GM19023 (cell line): ENCODE measurements at regions not wholly inside any gene's neighbourhood (a gene's known extent, or its start where the extent isn't known, plus 50 kb on each side); places are given as distances from the start of the nearest gene placed in this dataset.
A peak's percentile ranks its signal among the peaks of the same experiment; 100 is the strongest.
"Not testable (repeated sequence)": the region's sequence is repeated elsewhere in the genome, so short reads cannot be mapped to it uniquely, and the experiment has no call there.

ENCODE experiments used
- ATAC-seq: cut with Tn5 transposase; IDR thresholded peaks from one replicate; pipeline ENCODE4 v1.9.1; 2021; ENCODE audit warnings: mild to moderate bottlenecking, moderate library complexity; ENCODE audit not compliant: unreplicated experiment

- ATAC-seq, result no peak
Measured at GRCh38 chr2:60358476-60358875, 195.0 kb downstream of the BCL11A start.

- no peak for ATAC-seq
Measured at GRCh38 chr2:60357996-60358395, 195.5 kb downstream of the BCL11A start.

- ATAC-seq, result no peak
Measured at GRCh38 chr2:60356346-60356745, 197.1 kb downstream of the BCL11A start.

GRCh38 chr2:60355849-60356261 is 197.6 kb downstream of the BCL11A start:
- no peak for ATAC-seq

GRCh38 chr2:60354713-60355112 is 198.7 kb downstream of the BCL11A start:
- no peak for ATAC-seq

- ATAC-seq, result peak; percentile 48
Measured at GRCh38 chr2:60353863-60354262, 199.6 kb downstream of the BCL11A start.

GRCh38 chr2:60353406-60353800 is 200.1 kb downstream of the BCL11A start:
- ATAC-seq, result peak; percentile 14

- ATAC-seq, result no peak
Measured at GRCh38 chr2:60352491-60353405, 200.7 kb downstream of the BCL11A start.

GRCh38 chr2:60351802-60352201 is 201.7 kb downstream of the BCL11A start:
- ATAC-seq, result no peak

GRCh38 chr2:60351321-60351720 is 202.1 kb downstream of the BCL11A start:
- no peak for ATAC-seq

- ATAC-seq, result no peak
Measured at GRCh38 chr2:60350791-60351190, 202.7 kb downstream of the BCL11A start.

GRCh38 chr2:60347781-60348180 is 205.7 kb downstream of the BCL11A start:
- ATAC-seq, result no peak

GRCh38 chr2:60342491-60342890 is 211.0 kb downstream of the BCL11A start:
- ATAC-seq, result not testable (repeated sequence)

GRCh38 chr2:60341151-60341550 is 212.3 kb downstream of the BCL11A start:
- ATAC-seq, result no peak

- no peak for ATAC-seq
Measured at GRCh38 chr2:60339286-60339685, 214.2 kb downstream of the BCL11A start.

GRCh38 chr2:60337142-60337497 is 216.3 kb downstream of the BCL11A start:
- ATAC-seq, result no peak

GRCh38 chr2:60336442-60337141 is 216.9 kb downstream of the BCL11A start:
- ATAC-seq, result no peak

GRCh38 chr2:60335533-60336237 is 217.8 kb downstream of the BCL11A start:
- ATAC-seq, result no peak

GRCh38 chr2:60334610-60335009 is 218.8 kb downstream of the BCL11A start:
- ATAC-seq, result no peak

GRCh38 chr2:60333264-60333663 is 220.2 kb downstream of the BCL11A start:
- no peak for ATAC-seq

GRCh38 chr2:60331115-60331809 is 222.2 kb downstream of the BCL11A start:
- ATAC-seq, result no peak
